GM23338 (cell line): ENCODE measurements at regions not wholly inside any gene's neighbourhood (a gene's known extent, or its start where the extent isn't known, plus 50 kb on each side); places are given as distances from the start of the nearest gene placed in this dataset.

Experiments used
- EZH2 ChIP-seq: fragments of 200-600 bp; sonication (generic); IDR thresholded peaks from one replicate; pipeline ENCODE4 v1.8.0; 2017; ENCODE audit warnings: antibody characterized with exemption, mild to moderate bottlenecking, low read depth; ENCODE audit not compliant: unreplicated experiment
- NANOG ChIP-seq: IDR thresholded peaks from 2 replicates; pipeline ENCODE4 v1.6.1; 2016; ENCODE audit warnings: antibody characterized with exemption, borderline replicate concordance
- TF ChIP-seq, protein P1 (sequence below), 2 experiments: fragments of 200-600 bp in 1 of 2; sonication (generic) in 1 of 2; conservative IDR thresholded peaks; 2 replicates each; pipeline versions ENCODE4 v1.5.1 to v1.6.1; 2016 to 2017; ENCODE audit warnings: antibody characterized with exemption in 2 of 2, low read depth in 2 of 2, mild to moderate bottlenecking in 2 of 2, moderate library complexity in 1 of 2
- TF ChIP-seq, protein P2 (sequence below): IDR thresholded peaks from one replicate; pipeline ENCODE4 v1.6.1; 2018; ENCODE audit warnings: antibody characterized with exemption; ENCODE audit not compliant: unreplicated experiment

DNA sequence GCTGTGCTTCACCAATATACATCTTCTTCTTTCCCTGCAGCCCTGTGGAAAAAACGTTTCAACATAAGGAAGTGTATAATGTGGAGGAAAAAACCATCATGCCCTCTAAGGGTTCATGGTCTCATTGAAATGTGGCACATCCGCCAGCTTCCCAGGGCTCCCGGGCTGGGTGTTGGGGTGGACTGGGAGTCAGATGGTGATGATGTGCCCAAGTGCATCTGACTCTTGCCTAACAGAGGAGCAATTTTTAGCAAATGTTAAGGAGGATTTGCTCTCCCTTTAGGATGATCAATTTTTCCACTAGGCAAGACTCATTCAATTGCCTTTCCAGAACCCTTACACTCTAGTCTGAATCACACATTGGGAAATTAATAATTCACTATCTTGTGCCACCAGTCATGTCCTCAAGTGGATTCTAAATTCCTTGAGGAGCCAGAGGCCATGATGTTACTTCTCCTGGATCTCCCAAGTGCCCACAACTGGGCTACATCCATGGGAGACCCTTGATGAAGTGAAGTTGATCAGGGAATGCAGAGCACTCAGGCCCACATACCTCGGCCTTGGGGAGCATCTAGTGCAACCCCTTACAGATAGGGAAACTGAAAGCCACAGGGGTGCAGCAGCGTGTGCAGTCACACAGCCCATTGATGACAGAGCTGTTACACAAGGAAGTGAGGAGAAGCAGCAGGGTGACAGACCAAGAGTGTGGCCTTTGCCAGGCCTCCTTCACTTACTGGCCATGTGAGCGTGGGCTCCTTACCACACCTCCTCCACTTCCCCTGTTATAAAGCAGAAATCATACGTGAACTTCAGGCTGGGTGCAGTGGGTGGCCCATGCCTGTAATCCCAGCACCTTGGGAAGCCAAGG is 100.0 kb upstream of the SLC44A3 start:
- TF ChIP-seq, protein P1, sequence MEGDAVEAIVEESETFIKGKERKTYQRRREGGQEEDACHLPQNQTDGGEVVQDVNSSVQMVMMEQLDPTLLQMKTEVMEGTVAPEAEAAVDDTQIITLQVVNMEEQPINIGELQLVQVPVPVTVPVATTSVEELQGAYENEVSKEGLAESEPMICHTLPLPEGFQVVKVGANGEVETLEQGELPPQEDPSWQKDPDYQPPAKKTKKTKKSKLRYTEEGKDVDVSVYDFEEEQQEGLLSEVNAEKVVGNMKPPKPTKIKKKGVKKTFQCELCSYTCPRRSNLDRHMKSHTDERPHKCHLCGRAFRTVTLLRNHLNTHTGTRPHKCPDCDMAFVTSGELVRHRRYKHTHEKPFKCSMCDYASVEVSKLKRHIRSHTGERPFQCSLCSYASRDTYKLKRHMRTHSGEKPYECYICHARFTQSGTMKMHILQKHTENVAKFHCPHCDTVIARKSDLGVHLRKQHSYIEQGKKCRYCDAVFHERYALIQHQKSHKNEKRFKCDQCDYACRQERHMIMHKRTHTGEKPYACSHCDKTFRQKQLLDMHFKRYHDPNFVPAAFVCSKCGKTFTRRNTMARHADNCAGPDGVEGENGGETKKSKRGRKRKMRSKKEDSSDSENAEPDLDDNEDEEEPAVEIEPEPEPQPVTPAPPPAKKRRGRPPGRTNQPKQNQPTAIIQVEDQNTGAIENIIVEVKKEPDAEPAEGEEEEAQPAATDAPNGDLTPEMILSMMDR (conservative IDR thresholded peaks at IDR 0.05; ENCODE audit: low read depth in 2 of 2) = no peak
- TF ChIP-seq EZH2 (no peak), NANOG (no peak)
- TF ChIP-seq, protein P2, sequence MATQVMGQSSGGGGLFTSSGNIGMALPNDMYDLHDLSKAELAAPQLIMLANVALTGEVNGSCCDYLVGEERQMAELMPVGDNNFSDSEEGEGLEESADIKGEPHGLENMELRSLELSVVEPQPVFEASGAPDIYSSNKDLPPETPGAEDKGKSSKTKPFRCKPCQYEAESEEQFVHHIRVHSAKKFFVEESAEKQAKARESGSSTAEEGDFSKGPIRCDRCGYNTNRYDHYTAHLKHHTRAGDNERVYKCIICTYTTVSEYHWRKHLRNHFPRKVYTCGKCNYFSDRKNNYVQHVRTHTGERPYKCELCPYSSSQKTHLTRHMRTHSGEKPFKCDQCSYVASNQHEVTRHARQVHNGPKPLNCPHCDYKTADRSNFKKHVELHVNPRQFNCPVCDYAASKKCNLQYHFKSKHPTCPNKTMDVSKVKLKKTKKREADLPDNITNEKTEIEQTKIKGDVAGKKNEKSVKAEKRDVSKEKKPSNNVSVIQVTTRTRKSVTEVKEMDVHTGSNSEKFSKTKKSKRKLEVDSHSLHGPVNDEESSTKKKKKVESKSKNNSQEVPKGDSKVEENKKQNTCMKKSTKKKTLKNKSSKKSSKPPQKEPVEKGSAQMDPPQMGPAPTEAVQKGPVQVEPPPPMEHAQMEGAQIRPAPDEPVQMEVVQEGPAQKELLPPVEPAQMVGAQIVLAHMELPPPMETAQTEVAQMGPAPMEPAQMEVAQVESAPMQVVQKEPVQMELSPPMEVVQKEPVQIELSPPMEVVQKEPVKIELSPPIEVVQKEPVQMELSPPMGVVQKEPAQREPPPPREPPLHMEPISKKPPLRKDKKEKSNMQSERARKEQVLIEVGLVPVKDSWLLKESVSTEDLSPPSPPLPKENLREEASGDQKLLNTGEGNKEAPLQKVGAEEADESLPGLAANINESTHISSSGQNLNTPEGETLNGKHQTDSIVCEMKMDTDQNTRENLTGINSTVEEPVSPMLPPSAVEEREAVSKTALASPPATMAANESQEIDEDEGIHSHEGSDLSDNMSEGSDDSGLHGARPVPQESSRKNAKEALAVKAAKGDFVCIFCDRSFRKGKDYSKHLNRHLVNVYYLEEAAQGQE = no peak
